ENCODE measurements at regions not wholly inside any gene's neighbourhood (a gene's known extent, or its start where the extent isn't known, plus 50 kb on each side); places are given as distances from the start of the nearest gene placed in this dataset.

Small RNA genes in the stretch of these regions (small RNA-seq; reads per million reads assigned to genes)
- gene AC009229.3 (0 reads per million in 2 experiments), gene RNU6-951P (0 reads per million in 2 experiments)

All from right lobe of liver (tissue), 1 donor.